GM12873 (cell line): ENCODE measurements at regions not wholly inside any gene's neighbourhood (a gene's known extent, or its start where the extent isn't known, plus 50 kb on each side); places are given as distances from the start of the nearest gene placed in this dataset.

Experiments used
- TF ChIP-seq, protein P1 (sequence below): IDR thresholded peaks from 2 replicates; pipeline ENCODE4 v1.5.1; 2012; ENCODE audit warnings: low read depth, mild to moderate bottlenecking, moderate library complexity, low read length, control low read depth; ENCODE audit not compliant: insufficient read depth; ENCODE audit errors: missing control alignments

DNA sequence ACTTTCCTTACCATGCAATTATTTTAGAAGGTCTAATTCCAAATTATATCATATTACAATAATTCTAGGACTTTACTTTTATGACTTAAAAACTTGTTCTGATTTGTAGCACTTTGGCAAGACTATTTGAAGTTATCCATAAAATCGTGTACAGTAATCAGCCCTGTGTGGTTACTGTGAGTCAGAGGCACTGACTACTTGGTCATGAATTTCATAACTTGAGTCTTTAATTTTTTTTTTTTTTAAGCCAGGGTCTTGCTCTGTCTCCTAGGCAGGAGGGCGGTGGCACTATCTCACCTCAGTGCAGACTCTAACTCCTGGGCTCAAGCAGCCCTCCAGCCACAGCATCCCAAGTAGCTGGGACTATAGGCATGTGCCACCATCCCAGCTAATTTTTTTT, 1319.2 kb upstream of the SLC10A2 start:
- TF ChIP-seq, protein P1, sequence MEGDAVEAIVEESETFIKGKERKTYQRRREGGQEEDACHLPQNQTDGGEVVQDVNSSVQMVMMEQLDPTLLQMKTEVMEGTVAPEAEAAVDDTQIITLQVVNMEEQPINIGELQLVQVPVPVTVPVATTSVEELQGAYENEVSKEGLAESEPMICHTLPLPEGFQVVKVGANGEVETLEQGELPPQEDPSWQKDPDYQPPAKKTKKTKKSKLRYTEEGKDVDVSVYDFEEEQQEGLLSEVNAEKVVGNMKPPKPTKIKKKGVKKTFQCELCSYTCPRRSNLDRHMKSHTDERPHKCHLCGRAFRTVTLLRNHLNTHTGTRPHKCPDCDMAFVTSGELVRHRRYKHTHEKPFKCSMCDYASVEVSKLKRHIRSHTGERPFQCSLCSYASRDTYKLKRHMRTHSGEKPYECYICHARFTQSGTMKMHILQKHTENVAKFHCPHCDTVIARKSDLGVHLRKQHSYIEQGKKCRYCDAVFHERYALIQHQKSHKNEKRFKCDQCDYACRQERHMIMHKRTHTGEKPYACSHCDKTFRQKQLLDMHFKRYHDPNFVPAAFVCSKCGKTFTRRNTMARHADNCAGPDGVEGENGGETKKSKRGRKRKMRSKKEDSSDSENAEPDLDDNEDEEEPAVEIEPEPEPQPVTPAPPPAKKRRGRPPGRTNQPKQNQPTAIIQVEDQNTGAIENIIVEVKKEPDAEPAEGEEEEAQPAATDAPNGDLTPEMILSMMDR, result no peak

- TF ChIP-seq, protein P1, result no peak
Observed at GRCh38 chr13:104382951-104383350, 1316.7 kb upstream of the SLC10A2 start.

GRCh38 chr13:104376588-104376987, 1310.4 kb upstream of the SLC10A2 start:
- TF ChIP-seq, protein P1, result no peak

GRCh38 chr13:104375614-104376013, 1309.4 kb upstream of the SLC10A2 start:
- TF ChIP-seq, protein P1, result no peak

DNA sequence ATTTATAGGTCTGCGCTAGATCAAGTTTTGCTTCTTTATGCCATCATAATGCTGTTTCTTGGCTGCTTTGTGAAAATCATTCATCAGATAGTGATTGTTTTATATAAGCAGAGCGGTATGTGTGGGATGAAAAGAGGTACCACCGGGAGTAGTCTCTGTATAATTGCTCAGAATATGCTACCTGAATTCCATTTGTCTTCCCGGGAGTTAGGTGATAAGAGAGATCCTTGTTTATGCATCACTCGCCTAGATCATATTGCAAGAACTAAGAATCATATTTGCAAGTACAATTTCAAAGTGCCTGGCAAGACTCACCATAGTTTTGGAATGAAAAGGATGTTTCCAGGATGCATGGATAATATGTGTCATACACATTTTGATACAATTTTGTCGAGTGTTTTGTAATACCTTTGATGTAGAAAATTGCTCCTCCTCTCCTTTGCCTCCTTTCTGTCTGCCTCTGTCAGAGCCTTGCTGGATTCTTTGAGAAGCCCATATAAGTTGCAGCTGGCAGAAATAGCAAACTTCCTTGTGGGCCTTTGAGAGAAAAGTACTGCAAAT, 1306.0 kb upstream of the SLC10A2 start:
- TF ChIP-seq, protein P1, result no peak

- TF ChIP-seq, protein P1, result no peak
Observed at GRCh38 chr13:104365430-104365829, 1299.2 kb upstream of the SLC10A2 start.

DNA sequence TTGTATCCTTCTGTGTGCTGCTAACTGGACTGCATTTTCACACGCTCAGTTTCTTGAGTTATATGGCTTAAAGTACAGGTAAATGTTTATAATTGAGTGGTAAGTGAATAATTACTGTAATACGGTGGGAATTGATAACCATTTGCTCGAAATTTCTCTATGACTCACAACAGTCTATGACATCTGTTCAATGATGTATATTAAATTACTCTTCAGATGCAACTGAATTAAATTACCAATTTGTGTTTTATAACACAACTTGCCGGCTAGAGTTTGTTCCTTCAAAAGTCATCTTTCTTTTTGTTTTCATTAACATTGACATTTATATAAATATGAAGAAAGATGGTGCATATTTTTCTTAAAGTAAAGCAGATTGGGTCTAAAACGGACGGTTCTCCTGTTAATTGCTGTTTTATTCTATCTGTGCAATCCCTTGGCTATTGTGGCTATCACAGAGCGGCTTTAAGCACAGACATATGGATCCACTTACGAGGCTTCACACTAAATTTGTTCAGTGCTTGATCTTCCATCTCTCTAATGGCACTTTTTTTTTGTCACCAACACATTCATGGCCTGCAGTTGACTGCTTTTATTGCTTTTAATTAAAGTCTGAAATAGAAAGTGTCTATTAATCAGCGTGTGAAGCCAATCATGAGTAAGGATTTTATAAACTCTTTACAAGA, 1291.6 kb upstream of the SLC10A2 start:
- TF ChIP-seq, protein P1, result no peak
